ENCODE measurements at regions not wholly inside any gene's neighbourhood (a gene's known extent, or its start where the extent isn't known, plus 50 kb on each side); places are given as distances from the start of the nearest gene placed in this dataset.
"Not testable (repeated sequence)": the region's sequence is repeated elsewhere in the genome, so short reads cannot be mapped to it uniquely, and the experiment has no call there.

- peak; percentile 45 to 62 for ATAC-seq
- not testable (repeated sequence) for H3K4me3 Mint-ChIP-seq; H3K27me3 Mint-ChIP-seq (ENCODE audit: low read depth); H3K9me3 Mint-ChIP-seq; DNase-seq; H3K36me3 Mint-ChIP-seq (ENCODE audit: insufficient read depth)
- H3K4me1 Mint-ChIP-seq (ENCODE audit: low read depth): peaks cover 19% of the 10 kb centered on the region
Observed at GRCh38 chr2:111500536-111501062, 379.9 kb downstream of the BCL2L11 start.

- H3K4me1 Mint-ChIP-seq (ENCODE audit: low read depth): peaks cover 30% of the 10 kb centered on the region
- H3K27me3 Mint-ChIP-seq (ENCODE audit: low read depth): not testable (repeated sequence)
Observed at GRCh38 chr2:111503844-111504570, 380.0 kb downstream of the ANAPC1 start.

GRCh38 chr2:111504571-111504942 lies 379.4 kb downstream of the ANAPC1 start:
- not testable (repeated sequence) for H3K9me3 Mint-ChIP-seq; H3K36me3 Mint-ChIP-seq (ENCODE audit: insufficient read depth); H3K27me3 Mint-ChIP-seq (ENCODE audit: low read depth); DNase-seq
- Mint-ChIP-seq H3K4me1 (ENCODE audit: low read depth) (peaks cover 32% of the 10 kb centered on the region), H3K4me3 (peak overlapping the region; percentile 55)
- peak in 1 of 2 donors; percentile 1 for ATAC-seq

More at GRCh38 chr2:111503844-111504570, 380.0 kb downstream of the ANAPC1 start:
- peak overlapping the region; percentile 55 for H3K4me3 Mint-ChIP-seq
- ATAC-seq: peak; percentile 61 to 65
- DNase-seq; H3K9me3 Mint-ChIP-seq; H3K36me3 Mint-ChIP-seq (ENCODE audit: insufficient read depth): not testable (repeated sequence)

- not testable (repeated sequence) for DNase-seq; H3K9me3 Mint-ChIP-seq; H3K36me3 Mint-ChIP-seq (ENCODE audit: insufficient read depth); ATAC-seq; H3K27me3 Mint-ChIP-seq (ENCODE audit: low read depth)
- peak overlapping the region; percentile 31 for H3K4me3 Mint-ChIP-seq
- H3K4me1 Mint-ChIP-seq (ENCODE audit: low read depth): peaks cover 31% of the 10 kb centered on the region
Observed at GRCh38 chr2:111505267-111505666, 378.7 kb downstream of the ANAPC1 start.

- not testable (repeated sequence) for H3K36me3 Mint-ChIP-seq (ENCODE audit: insufficient read depth); DNase-seq; H3K27me3 Mint-ChIP-seq (ENCODE audit: low read depth); H3K9me3 Mint-ChIP-seq; H3K4me3 Mint-ChIP-seq
- peaks cover 31% of the 10 kb centered on the region for H3K4me1 Mint-ChIP-seq (ENCODE audit: low read depth)
- peak; percentile 69 to 71 for ATAC-seq
Observed at GRCh38 chr2:111506936-111507335, 377.1 kb downstream of the ANAPC1 start.

GRCh38 chr2:111509225-111509869 lies 374.6 kb downstream of the ANAPC1 start:
- not testable (repeated sequence) for DNase-seq; H3K27me3 Mint-ChIP-seq (ENCODE audit: low read depth); H3K4me3 Mint-ChIP-seq; H3K36me3 Mint-ChIP-seq (ENCODE audit: insufficient read depth); ATAC-seq; H3K9me3 Mint-ChIP-seq
- H3K4me1 Mint-ChIP-seq (ENCODE audit: low read depth): peaks cover 30% of the 10 kb centered on the region

GRCh38 chr2:111510384-111510783 lies 373.6 kb downstream of the ANAPC1 start:
- not testable (repeated sequence) for H3K27me3 Mint-ChIP-seq (ENCODE audit: low read depth); ATAC-seq; H3K36me3 Mint-ChIP-seq (ENCODE audit: insufficient read depth); H3K9me3 Mint-ChIP-seq; DNase-seq; H3K4me3 Mint-ChIP-seq
- H3K4me1 Mint-ChIP-seq (ENCODE audit: low read depth): peaks cover 22% of the 10 kb centered on the region

GRCh38 chr2:111511062-111511461 lies 372.9 kb downstream of the ANAPC1 start:
- H3K27me3 Mint-ChIP-seq (ENCODE audit: low read depth); ATAC-seq; DNase-seq; H3K36me3 Mint-ChIP-seq (ENCODE audit: insufficient read depth); H3K4me3 Mint-ChIP-seq; H3K9me3 Mint-ChIP-seq: not testable (repeated sequence)
- peaks cover 18% of the 10 kb centered on the region for H3K4me1 Mint-ChIP-seq (ENCODE audit: low read depth)

GRCh38 chr2:111512378-111512777 lies 371.6 kb downstream of the ANAPC1 start:
- H3K27me3 Mint-ChIP-seq (ENCODE audit: low read depth); H3K36me3 Mint-ChIP-seq (ENCODE audit: insufficient read depth); H3K4me3 Mint-ChIP-seq; H3K9me3 Mint-ChIP-seq; ATAC-seq; DNase-seq: not testable (repeated sequence)
- H3K4me1 Mint-ChIP-seq (ENCODE audit: low read depth): peaks cover 14% of the 10 kb centered on the region

- not testable (repeated sequence) for H3K4me3 Mint-ChIP-seq
- peak; percentile 72 to 74 for ATAC-seq
Observed at GRCh38 chr2:111514138-111514537, 369.9 kb downstream of the ANAPC1 start.

GRCh38 chr2:111517050-111517720 lies 366.8 kb downstream of the ANAPC1 start:
- H3K36me3 Mint-ChIP-seq (ENCODE audit: insufficient read depth); H3K27me3 Mint-ChIP-seq (ENCODE audit: low read depth); H3K4me1 Mint-ChIP-seq (ENCODE audit: low read depth); H3K4me3 Mint-ChIP-seq; DNase-seq; H3K9me3 Mint-ChIP-seq; ATAC-seq: not testable (repeated sequence)

More at GRCh38 chr2:111514138-111514537, 369.9 kb downstream of the ANAPC1 start:
- H3K4me1 Mint-ChIP-seq (ENCODE audit: low read depth); DNase-seq; H3K9me3 Mint-ChIP-seq; H3K27me3 Mint-ChIP-seq (ENCODE audit: low read depth); H3K36me3 Mint-ChIP-seq (ENCODE audit: insufficient read depth): not testable (repeated sequence)

GRCh38 chr2:111517721-111518053 lies 366.3 kb downstream of the ANAPC1 start:
- ATAC-seq; H3K4me3 Mint-ChIP-seq; H3K9me3 Mint-ChIP-seq; H3K4me1 Mint-ChIP-seq (ENCODE audit: low read depth); DNase-seq; H3K27me3 Mint-ChIP-seq (ENCODE audit: low read depth); H3K36me3 Mint-ChIP-seq (ENCODE audit: insufficient read depth): not testable (repeated sequence)

- no peaks in the 10 kb centered on the region for H3K9me3 Mint-ChIP-seq
- no peak overlapping the region for H3K4me3 Mint-ChIP-seq
- DNase-seq: no peak
- H3K27me3 Mint-ChIP-seq (ENCODE audit: low read depth): peaks cover 6% of the 10 kb centered on the region
- no peak for ATAC-seq
- H3K36me3 Mint-ChIP-seq (ENCODE audit: insufficient read depth): peaks cover 2% of the 10 kb centered on the region
- H3K4me1 Mint-ChIP-seq (ENCODE audit: low read depth): no peaks in the 10 kb centered on the region
Observed at GRCh38 chr2:111519071-111519470, 364.9 kb downstream of the ANAPC1 start.

- peaks cover 4% of the 10 kb centered on the region for H3K4me1 Mint-ChIP-seq (ENCODE audit: low read depth)
- no peaks in the 10 kb centered on the region for H3K9me3 Mint-ChIP-seq
- H3K36me3 Mint-ChIP-seq (ENCODE audit: insufficient read depth): peaks cover 2% of the 10 kb centered on the region
- H3K4me3 Mint-ChIP-seq: no peak overlapping the region
- no peak for ATAC-seq
- no peak for DNase-seq
- H3K27me3 Mint-ChIP-seq (ENCODE audit: low read depth): peaks cover 6% of the 10 kb centered on the region
Observed at GRCh38 chr2:111522231-111522768, 361.7 kb downstream of the ANAPC1 start.
